ENCODE measurements at regions not wholly inside any gene's neighbourhood (a gene's known extent, or its start where the extent isn't known, plus 50 kb on each side); places are given as distances from the start of the nearest gene placed in this dataset.

DNA sequence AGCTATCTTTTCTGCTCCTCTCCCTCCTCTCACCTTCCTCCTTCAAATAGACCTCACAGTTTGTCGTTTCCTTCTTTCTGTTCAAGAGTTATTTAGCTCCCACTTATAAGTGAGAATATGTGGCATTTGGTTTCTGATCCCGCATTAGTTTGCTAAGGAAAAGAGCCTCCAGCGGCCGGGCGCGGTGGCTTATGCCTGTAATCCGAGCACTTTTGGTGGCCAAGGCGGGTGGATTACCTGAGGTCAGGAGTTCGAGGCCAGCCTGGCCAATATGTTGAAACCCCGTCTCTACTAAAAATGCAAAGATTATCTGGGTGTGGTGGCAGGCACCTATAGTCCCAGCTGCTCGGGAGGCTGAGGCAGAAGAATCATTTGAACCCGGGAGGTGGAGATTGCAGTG lies 2101.6 kb downstream of the MAT2B start:
- ChIA-PET CTCF (no interaction called here), POLR2A (no interaction called here)
- no peaks in the 10 kb centered on the region for H3K27me3 ChIP-seq (ENCODE audit: control insufficient read depth in 2 of 2, insufficient read depth in 2 of 2, low read length in 2 of 2)
- no peaks in the 10 kb centered on the region for H3K79me2 ChIP-seq (ENCODE audit: control insufficient read depth, insufficient read depth, low read length)
- H4K20me1 ChIP-seq (replicated peaks; ENCODE audit: control insufficient read depth, extremely low read depth, insufficient read depth, low read length): no peaks in the 10 kb centered on the region
- no peaks in the 10 kb centered on the region for H3K4me1 ChIP-seq (ENCODE audit: control insufficient read depth, extremely low read depth, insufficient read depth, low read length)
- FAIRE-seq: no peak
- no peak overlapping the region for H3K4me2 ChIP-seq (ENCODE audit: insufficient read depth, low read length)
- no peaks in the 10 kb centered on the region for H3K9me3 ChIP-seq (replicated peaks; ENCODE audit: control insufficient read depth, insufficient read depth, low read length)
- H3K27ac ChIP-seq (ENCODE audit: insufficient read depth, low read depth, low read length): no peak overlapping the region
- no peak for DNase-seq (ENCODE audit: low read depth, low spot score)
- dilution Hi-C loops (cut with MboI; ENCODE audit: extremely low pct_ligation_motif_present, low sequenced_read_pairs) (no loop called here), intact Hi-C loops (cut with micrococcal nuclease) (no loop called here)
- H3K9me1 ChIP-seq (replicated peaks; ENCODE audit: control insufficient read depth, extremely low read depth, insufficient read depth, low read length): no peaks in the 10 kb centered on the region
- no TSS peak for BruUV-seq (replicated peaks)
- no peak overlapping the region for H3K9ac ChIP-seq (replicated peaks; ENCODE audit: extremely low read depth, insufficient read depth, low read length)
- H3K4me3 ChIP-seq (replicated peaks in 1 of 3; ENCODE audit: insufficient read depth in 1 of 3, low read depth in 1 of 3, low read length in 3 of 3): no peak overlapping the region
- no peak for TF ChIP-seq GATA2 (IDR thresholded peaks at IDR 0.05; ENCODE audit: insufficient read depth, insufficient read length, low read depth, low read length)
- TF ChIP-seq EZH2 (IDR thresholded peaks at IDR 0.05; ENCODE audit: borderline replicate concordance, low read depth, low read length, severe bottlenecking): no peak
- TF ChIP-seq FOS (IDR thresholded peaks at IDR 0.05; ENCODE audit: borderline replicate concordance, insufficient read depth, low read length): no peak
- TF ChIP-seq, protein P1, sequence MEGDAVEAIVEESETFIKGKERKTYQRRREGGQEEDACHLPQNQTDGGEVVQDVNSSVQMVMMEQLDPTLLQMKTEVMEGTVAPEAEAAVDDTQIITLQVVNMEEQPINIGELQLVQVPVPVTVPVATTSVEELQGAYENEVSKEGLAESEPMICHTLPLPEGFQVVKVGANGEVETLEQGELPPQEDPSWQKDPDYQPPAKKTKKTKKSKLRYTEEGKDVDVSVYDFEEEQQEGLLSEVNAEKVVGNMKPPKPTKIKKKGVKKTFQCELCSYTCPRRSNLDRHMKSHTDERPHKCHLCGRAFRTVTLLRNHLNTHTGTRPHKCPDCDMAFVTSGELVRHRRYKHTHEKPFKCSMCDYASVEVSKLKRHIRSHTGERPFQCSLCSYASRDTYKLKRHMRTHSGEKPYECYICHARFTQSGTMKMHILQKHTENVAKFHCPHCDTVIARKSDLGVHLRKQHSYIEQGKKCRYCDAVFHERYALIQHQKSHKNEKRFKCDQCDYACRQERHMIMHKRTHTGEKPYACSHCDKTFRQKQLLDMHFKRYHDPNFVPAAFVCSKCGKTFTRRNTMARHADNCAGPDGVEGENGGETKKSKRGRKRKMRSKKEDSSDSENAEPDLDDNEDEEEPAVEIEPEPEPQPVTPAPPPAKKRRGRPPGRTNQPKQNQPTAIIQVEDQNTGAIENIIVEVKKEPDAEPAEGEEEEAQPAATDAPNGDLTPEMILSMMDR (IDR thresholded peaks at IDR 0.05; ENCODE audit: extremely low read depth in 1 of 2, insufficient read depth in 1 of 2, low read depth in 1 of 2, low read length in 2 of 2): no peak
- no peak for TF ChIP-seq MYC (IDR thresholded peaks at IDR 0.05; ENCODE audit: low read depth, low read length)
- TF ChIP-seq, protein P2, sequence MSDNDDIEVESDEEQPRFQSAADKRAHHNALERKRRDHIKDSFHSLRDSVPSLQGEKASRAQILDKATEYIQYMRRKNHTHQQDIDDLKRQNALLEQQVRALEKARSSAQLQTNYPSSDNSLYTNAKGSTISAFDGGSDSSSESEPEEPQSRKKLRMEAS (IDR thresholded peaks at IDR 0.05; ENCODE audit: insufficient read depth, insufficient read length): no peak
- no peak for TF ChIP-seq JUN (IDR thresholded peaks at IDR 0.05; ENCODE audit: borderline replicate concordance, insufficient read depth, insufficient read length, low read depth)
- TF ChIP-seq POLR2A (IDR thresholded peaks at IDR 0.05; ENCODE audit: low read depth, low read length): no peak
- no peak for TF ChIP-seq POLR2AphosphoS5 (IDR thresholded peaks at IDR 0.05; ENCODE audit: insufficient read depth, low read depth, low read length)
- H3K36me3 ChIP-seq (ENCODE audit: control insufficient read depth in 2 of 2, extremely low read depth in 1 of 2, insufficient read depth in 2 of 2, low read length in 2 of 2): no peaks in the 10 kb centered on the region
- H2AFZ ChIP-seq (ENCODE audit: low read depth, low read length): no peak overlapping the region

Data from endothelial cell of umbilical vein (primary cell).